HG03196 (cell line): ENCODE measurements at regions not wholly inside any gene's neighbourhood (a gene's known extent, or its start where the extent isn't known, plus 50 kb on each side); places are given as distances from the start of the nearest gene placed in this dataset.

Experiments
- ATAC-seq: cut with Tn5 transposase; IDR thresholded peaks from one replicate; pipeline ENCODE4 v1.9.1; 2021; ENCODE audit not compliant: unreplicated experiment

GRCh38 chr14:71650187-71650755, 282.0 kb upstream of the RGS6 start:
- no peak for ATAC-seq

- no peak for ATAC-seq
Measured at GRCh38 chr14:71651228-71651627, 281.0 kb upstream of the RGS6 start.

GRCh38 chr14:71652368-71652767, 279.9 kb upstream of the RGS6 start:
- ATAC-seq: no peak

- no peak for ATAC-seq
Measured at GRCh38 chr14:71654810-71655209, 277.4 kb upstream of the RGS6 start.

GRCh38 chr14:71658261-71658860, 273.9 kb upstream of the RGS6 start:
- no peak for ATAC-seq

- no peak for ATAC-seq
Measured at GRCh38 chr14:71659159-71659558, 273.1 kb upstream of the RGS6 start.

- no peak for ATAC-seq
Measured at GRCh38 chr14:71661441-71661840, 270.8 kb upstream of the RGS6 start.

- no peak for ATAC-seq
Measured at GRCh38 chr14:71662291-71662790, 269.9 kb upstream of the RGS6 start.

- no peak for ATAC-seq
Measured at GRCh38 chr14:71665157-71665556, 267.1 kb upstream of the RGS6 start.

GRCh38 chr14:71665781-71666180, 266.4 kb upstream of the RGS6 start:
- ATAC-seq: no peak

- ATAC-seq: no peak
Measured at GRCh38 chr14:71666571-71667145, 265.6 kb upstream of the RGS6 start.

GRCh38 chr14:71668186-71668912, 263.9 kb upstream of the RGS6 start:
- ATAC-seq: no peak

- ATAC-seq: no peak
Measured at GRCh38 chr14:71672596-71672995, 259.6 kb upstream of the RGS6 start.

GRCh38 chr14:71675126-71675899, 256.9 kb upstream of the RGS6 start:
- no peak for ATAC-seq

GRCh38 chr14:71675900-71676287, 256.3 kb upstream of the RGS6 start:
- no peak for ATAC-seq

- no peak for ATAC-seq
Measured at GRCh38 chr14:71680736-71681387, 251.4 kb upstream of the RGS6 start.

- no peak for ATAC-seq
Measured at GRCh38 chr14:71682337-71682736, 249.9 kb upstream of the RGS6 start.

- no peak for ATAC-seq
Measured at GRCh38 chr14:71684323-71684722, 247.9 kb upstream of the RGS6 start.

GRCh38 chr14:71686677-71687076, 245.6 kb upstream of the RGS6 start:
- ATAC-seq: no peak

GRCh38 chr14:71687166-71687831, 244.9 kb upstream of the RGS6 start:
- ATAC-seq: no peak
